ENCODE measurements at regions not wholly inside any gene's neighbourhood (a gene's known extent, or its start where the extent isn't known, plus 50 kb on each side); places are given as distances from the start of the nearest gene placed in this dataset.

- TF ChIP-seq CTCF (conservative IDR thresholded peaks at IDR 0.05; ENCODE audit: low read depth in 2 of 2) (no peak), EZH2 (IDR thresholded peaks at IDR 0.05; ENCODE audit: low read depth, unreplicated experiment) (no peak), POLR2AphosphoS5 (IDR thresholded peaks at IDR 0.05; ENCODE audit: low read depth) (no peak), ZNF331 (CRISPR knock-in tag; IDR thresholded peaks at IDR 0.05; ENCODE audit: low read depth) (no peak), REST (IDR thresholded peaks at IDR 0.05; ENCODE audit: unreplicated experiment) (no peak), EZH2phosphoT487 (IDR thresholded peaks at IDR 0.05; ENCODE audit: unreplicated experiment) (no peak), CREB1 (CRISPR knock-in tag; IDR thresholded peaks at IDR 0.05; ENCODE audit: low read depth) (no peak), JUNB (IDR thresholded peaks at IDR 0.05; ENCODE audit: unreplicated experiment) (no peak), ZNF114 (CRISPR knock-in tag; IDR thresholded peaks at IDR 0.05) (no peak), STAT1 (IDR thresholded peaks at IDR 0.05; ENCODE audit: unreplicated experiment) (no peak)
Observed at GRCh38 chr16:51924744-51925143, 622.2 kb downstream of the TOX3 start.
